B cell (primary cell): ENCODE measurements at regions not wholly inside any gene's neighbourhood (a gene's known extent, or its start where the extent isn't known, plus 50 kb on each side); places are given as distances from the start of the nearest gene placed in this dataset.

Experiments used
- ATAC-seq: fragments of 200-7000 bp; cut with Tn5 transposase; one replicate; pipeline ENCODE4 v1.10.0; 2021; ENCODE audit warnings: low read depth, mild to moderate bottlenecking, moderate number of reproducible peaks, moderate library complexity
- CTCF ChIA-PET: fragments of 350-600 bp; sonication (Branson Sonifier 250); formaldehyde crosslinking; loops from one replicate; lab custom pipeline; 2021; ENCODE audit warnings: antibody characterized with exemption, inconsistent platforms; lab: Charles Lee
- POLR2A ChIA-PET: fragments of 350-600 bp; sonication (Branson Sonifier 250); formaldehyde crosslinking; loops from one replicate; lab custom pipeline; 2021; ENCODE audit warnings: antibody characterized with exemption; lab: Charles Lee
- DNase-seq: peaks from one replicate; pipeline ENCODE4 v3.0.0; 2013
- H2AFZ ChIP-seq: 2 replicates; pipeline ENCODE4 v1.6.1; 2012; ENCODE audit warnings: mild to moderate bottlenecking, low read depth, low read length; ENCODE audit not compliant: insufficient read depth, poor library complexity, severe bottlenecking
- H3K27ac ChIP-seq, 2 donors: 1 replicate in 1 of 2; 2 replicates in 1 of 2; pipeline ENCODE4 v1.5.1; 2012 to 2013; ENCODE audit warnings: low read length in 2 of 2, mild to moderate bottlenecking in 2 of 2, moderate library complexity in 1 of 2
- H3K27me3 ChIP-seq, 4 experiments: fragments of 200-600 bp in 1 of 4; sonication (generic) in 1 of 4; replicated peaks in 1 of 4; 1 replicate in 2 of 4; 2 replicates in 2 of 4; pipeline versions ENCODE4 v1.6.1 to v1.7.0; 2013 to 2016; ENCODE audit warnings: low read length in 3 of 4, mild to moderate bottlenecking in 2 of 4, mixed read lengths in 1 of 4, moderate library complexity in 1 of 4; ENCODE audit not compliant: insufficient read depth in 4 of 4, control insufficient read depth in 3 of 4; ENCODE audit errors: control extremely low read depth in 1 of 4
- H3K36me3 ChIP-seq, 2 experiments: replicated peaks in 1 of 2; 1 replicate in 1 of 2; 2 replicates in 1 of 2; pipeline versions ENCODE4 v1.6.1 to v1.7.1; 2013; ENCODE audit warnings: low read length in 1 of 2; ENCODE audit not compliant: insufficient read depth in 2 of 2, control insufficient read depth in 1 of 2; ENCODE audit errors: control extremely low read depth in 1 of 2, extremely low read depth in 1 of 2
- H3K4me1 ChIP-seq, 2 donors: fragments of 200-600 bp in 1 of 2; sonication (generic) in 1 of 2; 1 replicate in 1 of 2; 2 replicates in 1 of 2; pipeline versions ENCODE4 v1.5.1 to v1.6.1; 2013 to 2017; ENCODE audit warnings: low read length in 2 of 2; ENCODE audit not compliant: control insufficient read depth in 2 of 2, insufficient read depth in 2 of 2
- H3K4me2 ChIP-seq: replicated peaks from 2 replicates; pipeline ENCODE3; 2012; ENCODE audit warnings: mild to moderate bottlenecking, low read depth, low read length; ENCODE audit not compliant: poor library complexity, severe bottlenecking
- H3K4me3 ChIP-seq, 5 experiments: fragments of 200-600 bp in 1 of 5; sonication (generic) in 1 of 5; 1 replicate in 3 of 5; 2 replicates in 2 of 5; pipeline versions ENCODE4 v1.5.1 to v1.7.0; 2011 to 2016; ENCODE audit warnings: low read length in 4 of 5, mild to moderate bottlenecking in 4 of 5, low read depth in 2 of 5, control low read depth in 1 of 5, moderate library complexity in 1 of 5; ENCODE audit not compliant: insufficient read depth in 1 of 5; ENCODE audit errors: control extremely low read depth in 1 of 5, extremely low read depth in 1 of 5
- H3K79me2 ChIP-seq: fragments of 200-600 bp; sonication (generic); one replicate; pipeline ENCODE4 v1.6.0; 2016; ENCODE audit warnings: low read length; ENCODE audit not compliant: control insufficient read depth, insufficient read depth
- H3K9ac ChIP-seq: fragments of 200-600 bp; sonication (generic); 2 replicates; pipeline ENCODE4 v1.6.1; 2017; ENCODE audit warnings: mild to moderate bottlenecking, low read length, moderate library complexity
- H3K9me3 ChIP-seq, 3 donors: one replicate each; pipeline versions ENCODE4 v1.6.1 to v1.7.1; 2013; ENCODE audit warnings: low read length in 2 of 3; ENCODE audit not compliant: control insufficient read depth in 2 of 3, insufficient read depth in 1 of 3; ENCODE audit errors: control extremely low read depth in 1 of 3
- H4K20me1 ChIP-seq: 2 replicates; pipeline ENCODE4 v1.6.0; 2012; ENCODE audit warnings: mild to moderate bottlenecking, low read length; ENCODE audit not compliant: insufficient read depth, control insufficient read depth, poor library complexity, severe bottlenecking
- H3K27ac Mint-ChIP-seq: one replicate; pipeline ENCODE4 v1.8.0; 2021; ENCODE audit warnings: mixed read lengths
- H3K27me3 Mint-ChIP-seq: one replicate; pipeline ENCODE4 v1.8.0; 2021; ENCODE audit warnings: mixed read lengths
- H3K4me1 Mint-ChIP-seq: one replicate; pipeline ENCODE4 v1.8.0; 2021; ENCODE audit warnings: mixed read lengths
- H3K4me3 Mint-ChIP-seq: one replicate; pipeline ENCODE4 v1.8.0; 2021; ENCODE audit warnings: mixed read lengths
- H3K9me3 Mint-ChIP-seq: one replicate; pipeline ENCODE4 v1.8.0; 2022; ENCODE audit warnings: mixed read lengths; ENCODE audit not compliant: insufficient read depth
- CTCF ChIP-seq: fragments of 200-600 bp; IDR thresholded peaks from one replicate; pipeline ENCODE4 v1.8.0; 2022; ENCODE audit warnings: antibody characterized with exemption, mild to moderate bottlenecking
- EZH2 ChIP-seq: IDR thresholded peaks from 2 replicates; pipeline ENCODE4 v1.6.1; 2012; ENCODE audit warnings: borderline replicate concordance, low read depth, mild to moderate bottlenecking, moderate library complexity, low read length; ENCODE audit not compliant: insufficient read depth, poor library complexity, severe bottlenecking
- WGBS: methylation state at CpG from one replicate; pipeline ENCODE4 v1.1.5; 2013; ENCODE audit warnings: missing lambda C conversion rate; ENCODE audit not compliant: insufficient coverage; 5-methylcytosine and 5-hydroxymethylcytosine counted together
- intact Hi-C: fragments of 100-400 bp; cut with micrococcal nuclease; formaldehyde crosslinking; loops from one replicate; pipeline ENCODE4 v1.10.0; 2022

GRCh38 chr6:140230282-140230681 lies 855.8 kb upstream of the CITED2 start:
- DNase-seq (no peak), ATAC-seq (no peak)
- POLR2A ChIA-PET, result no interaction called here
- Mint-ChIP-seq H3K4me1 (no peaks in the 10 kb centered on the region), H3K9me3 (peaks cover 7% of the 10 kb centered on the region), H3K4me3 (no peak overlapping the region), H3K27me3 (no peaks in the 10 kb centered on the region), H3K27ac (no peak overlapping the region)
- WGBS, result 100% methylated on average over 1 of the region's 2 CpGs
- no peaks in the 10 kb centered on the region for H3K27me3 ChIP-seq
- no peak overlapping the region for H3K4me3 ChIP-seq
- no peaks in the 10 kb centered on the region for H4K20me1 ChIP-seq
- H2AFZ ChIP-seq, result no peak overlapping the region
- H3K9me3 ChIP-seq, result peaks cover 0 to 4% (median 0%) of the 10 kb centered on the region in 3 donors
- no peak overlapping the region for H3K4me2 ChIP-seq
- H3K36me3 ChIP-seq, result no peaks in the 10 kb centered on the region
- no peaks in the 10 kb centered on the region for H3K4me1 ChIP-seq
- no peaks in the 10 kb centered on the region for H3K79me2 ChIP-seq
- no peak for TF ChIP-seq CTCF
- no peak for TF ChIP-seq EZH2
- no peak overlapping the region for H3K9ac ChIP-seq
- intact Hi-C loops, result no loop called here
- H3K27ac ChIP-seq, result no peak overlapping the region
- CTCF ChIA-PET, result no interaction called here

GRCh38 chr6:140228491-140228890 lies 854.0 kb upstream of the CITED2 start:
- no peaks in the 10 kb centered on the region for H3K27me3 Mint-ChIP-seq
- H3K4me3 Mint-ChIP-seq, result no peak overlapping the region
- TF ChIP-seq EZH2, result no peak
- TF ChIP-seq CTCF, result no peak
- Histone ChIP-seq H3K4me1 (no peaks in the 10 kb centered on the region), H3K79me2 (no peaks in the 10 kb centered on the region), H3K4me3 (no peak overlapping the region), H4K20me1 (no peaks in the 10 kb centered on the region), H3K27me3 (no peaks in the 10 kb centered on the region), H3K4me2 (no peak overlapping the region), H3K27ac (no peak overlapping the region), H3K9me3 (peaks cover 0 to 4% (median 0%) of the 10 kb centered on the region in 3 donors), H2AFZ (no peak overlapping the region), H3K36me3 (no peaks in the 10 kb centered on the region), H3K9ac (no peak overlapping the region)
- H3K4me1 Mint-ChIP-seq, result no peaks in the 10 kb centered on the region
- intact Hi-C loops, result no loop called here
- ChIA-PET CTCF (no interaction called here), POLR2A (no interaction called here)
- no peak for ATAC-seq
- no peak overlapping the region for H3K27ac Mint-ChIP-seq
- DNase-seq, result no peak
- WGBS, result no CpG with 5 or more reads among the region's 1 CpG
- H3K9me3 Mint-ChIP-seq, result peaks cover 2% of the 10 kb centered on the region
